ENCODE measurements at regions not wholly inside any gene's neighbourhood (a gene's known extent, or its start where the extent isn't known, plus 50 kb on each side); places are given as distances from the start of the nearest gene placed in this dataset.

DNA sequence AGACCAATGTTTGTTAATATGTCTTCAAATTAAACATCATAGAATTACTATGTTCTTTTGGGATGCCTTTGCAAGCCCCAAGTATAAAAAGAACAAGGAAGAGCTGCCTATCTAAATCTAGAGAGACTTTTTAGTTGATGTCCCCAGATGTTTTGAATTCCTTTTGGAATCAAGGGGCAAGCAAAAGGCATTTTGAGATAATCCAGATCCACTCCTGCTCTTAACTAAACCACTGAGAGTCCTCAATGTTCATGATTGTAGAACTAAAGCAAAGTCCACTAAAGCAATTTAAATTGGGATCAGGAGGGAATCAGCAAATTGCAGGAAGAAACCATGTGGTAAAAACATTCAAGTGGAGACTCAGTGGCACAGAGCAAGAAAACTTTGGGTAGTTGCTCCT lies 558.5 kb upstream of the VRK2 start:
- intact Hi-C loops (cut with micrococcal nuclease) = no loop called here
- no peaks in the 10 kb centered on the region for H4K20me1 ChIP-seq (replicated peaks; ENCODE audit: control insufficient read depth, extremely low read depth, insufficient read depth, low read length)
- H2AFZ ChIP-seq (ENCODE audit: low read depth, low read length) = no peak overlapping the region
- DNase-seq (ENCODE audit: low read depth, low spot score) = no peak
- H3K9me3 ChIP-seq (replicated peaks; ENCODE audit: control insufficient read depth, insufficient read depth, low read length) = no peaks in the 10 kb centered on the region
- CTCF ChIA-PET = interaction anchor here (1.4 to 1.7 kb wide), 2 partner anchors 9 to 34 kb away, joined by 5 to 7 read pairs; no protein-coding TSS in a partner anchor
- no peaks in the 10 kb centered on the region for H3K4me1 ChIP-seq (ENCODE audit: control insufficient read depth, extremely low read depth, insufficient read depth, low read length)
- no peak overlapping the region for H3K4me3 ChIP-seq (replicated peaks in 1 of 3; ENCODE audit: insufficient read depth in 1 of 3, low read depth in 1 of 3, low read length in 3 of 3)
- dilution Hi-C loops (cut with MboI; ENCODE audit: extremely low pct_ligation_motif_present, low sequenced_read_pairs) = no loop called here
- no peaks in the 10 kb centered on the region for H3K36me3 ChIP-seq (ENCODE audit: control insufficient read depth in 2 of 2, extremely low read depth in 1 of 2, insufficient read depth in 2 of 2, low read length in 2 of 2)
- no peak overlapping the region for H3K4me2 ChIP-seq (ENCODE audit: insufficient read depth, low read length)
- no peak overlapping the region for H3K27ac ChIP-seq (ENCODE audit: insufficient read depth, low read depth, low read length)
- POLR2A ChIA-PET = no interaction called here
- BruUV-seq (replicated peaks) = no TSS peak
- no peaks in the 10 kb centered on the region for H3K9me1 ChIP-seq (replicated peaks; ENCODE audit: control insufficient read depth, extremely low read depth, insufficient read depth, low read length)
- TF ChIP-seq, protein P1, sequence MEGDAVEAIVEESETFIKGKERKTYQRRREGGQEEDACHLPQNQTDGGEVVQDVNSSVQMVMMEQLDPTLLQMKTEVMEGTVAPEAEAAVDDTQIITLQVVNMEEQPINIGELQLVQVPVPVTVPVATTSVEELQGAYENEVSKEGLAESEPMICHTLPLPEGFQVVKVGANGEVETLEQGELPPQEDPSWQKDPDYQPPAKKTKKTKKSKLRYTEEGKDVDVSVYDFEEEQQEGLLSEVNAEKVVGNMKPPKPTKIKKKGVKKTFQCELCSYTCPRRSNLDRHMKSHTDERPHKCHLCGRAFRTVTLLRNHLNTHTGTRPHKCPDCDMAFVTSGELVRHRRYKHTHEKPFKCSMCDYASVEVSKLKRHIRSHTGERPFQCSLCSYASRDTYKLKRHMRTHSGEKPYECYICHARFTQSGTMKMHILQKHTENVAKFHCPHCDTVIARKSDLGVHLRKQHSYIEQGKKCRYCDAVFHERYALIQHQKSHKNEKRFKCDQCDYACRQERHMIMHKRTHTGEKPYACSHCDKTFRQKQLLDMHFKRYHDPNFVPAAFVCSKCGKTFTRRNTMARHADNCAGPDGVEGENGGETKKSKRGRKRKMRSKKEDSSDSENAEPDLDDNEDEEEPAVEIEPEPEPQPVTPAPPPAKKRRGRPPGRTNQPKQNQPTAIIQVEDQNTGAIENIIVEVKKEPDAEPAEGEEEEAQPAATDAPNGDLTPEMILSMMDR (IDR thresholded peaks at IDR 0.05; ENCODE audit: extremely low read depth in 1 of 2, insufficient read depth in 1 of 2, low read depth in 1 of 2, low read length in 2 of 2) = no peak
- no peak for TF ChIP-seq MYC (IDR thresholded peaks at IDR 0.05; ENCODE audit: low read depth, low read length)
- no peak for TF ChIP-seq POLR2AphosphoS5 (IDR thresholded peaks at IDR 0.05; ENCODE audit: insufficient read depth, low read depth, low read length)
- no peaks in the 10 kb centered on the region for H3K27me3 ChIP-seq (ENCODE audit: control insufficient read depth in 2 of 2, insufficient read depth in 2 of 2, low read length in 2 of 2)
- no peak overlapping the region for H3K9ac ChIP-seq (replicated peaks; ENCODE audit: extremely low read depth, insufficient read depth, low read length)
- no peak for FAIRE-seq
- H3K79me2 ChIP-seq (ENCODE audit: control insufficient read depth, insufficient read depth, low read length) = no peaks in the 10 kb centered on the region

DNA sequence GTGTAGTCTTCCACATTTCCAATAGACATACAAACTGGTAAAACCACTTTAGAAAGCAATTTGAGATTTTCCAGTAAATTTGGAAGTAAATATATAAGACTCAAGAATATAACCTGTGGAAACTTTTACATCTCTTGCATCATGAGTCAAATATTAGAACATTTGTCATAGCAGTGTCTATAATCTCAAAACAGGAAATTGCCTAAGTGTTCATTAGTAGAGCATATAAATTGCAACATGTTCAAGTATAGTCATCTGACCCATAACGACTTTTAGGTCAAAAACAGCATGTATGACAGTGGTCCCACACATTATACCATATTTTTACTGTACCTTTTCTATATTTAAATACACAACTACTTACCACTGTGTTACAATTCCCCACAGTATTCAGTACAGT lies 555.9 kb upstream of the VRK2 start:
- Histone ChIP-seq H3K27me3 (ENCODE audit: control insufficient read depth in 2 of 2, insufficient read depth in 2 of 2, low read length in 2 of 2) (no peaks in the 10 kb centered on the region), H3K4me3 (replicated peaks in 1 of 3; ENCODE audit: insufficient read depth in 1 of 3, low read depth in 1 of 3, low read length in 3 of 3) (no peak overlapping the region), H3K79me2 (ENCODE audit: control insufficient read depth, insufficient read depth, low read length) (no peaks in the 10 kb centered on the region), H3K4me1 (ENCODE audit: control insufficient read depth, extremely low read depth, insufficient read depth, low read length) (no peaks in the 10 kb centered on the region), H3K4me2 (ENCODE audit: insufficient read depth, low read length) (no peak overlapping the region), H3K36me3 (ENCODE audit: control insufficient read depth in 2 of 2, extremely low read depth in 1 of 2, insufficient read depth in 2 of 2, low read length in 2 of 2) (no peaks in the 10 kb centered on the region), H3K27ac (ENCODE audit: insufficient read depth, low read depth, low read length) (no peak overlapping the region), H3K9me1 (replicated peaks; ENCODE audit: control insufficient read depth, extremely low read depth, insufficient read depth, low read length) (no peaks in the 10 kb centered on the region), H2AFZ (ENCODE audit: low read depth, low read length) (no peak overlapping the region), H3K9me3 (replicated peaks; ENCODE audit: control insufficient read depth, insufficient read depth, low read length) (no peaks in the 10 kb centered on the region), H4K20me1 (replicated peaks; ENCODE audit: control insufficient read depth, extremely low read depth, insufficient read depth, low read length) (no peaks in the 10 kb centered on the region), H3K9ac (replicated peaks; ENCODE audit: extremely low read depth, insufficient read depth, low read length) (no peak overlapping the region)
- FAIRE-seq (no peak), DNase-seq (ENCODE audit: low read depth, low spot score) (no peak)
- no TSS peak for BruUV-seq (replicated peaks)
- ChIA-PET CTCF (no interaction called here), POLR2A (no interaction called here)
- dilution Hi-C loops (cut with MboI; ENCODE audit: extremely low pct_ligation_motif_present, low sequenced_read_pairs) (no loop called here), intact Hi-C loops (cut with micrococcal nuclease) (no loop called here)
- TF ChIP-seq POLR2AphosphoS5 (IDR thresholded peaks at IDR 0.05; ENCODE audit: insufficient read depth, low read depth, low read length) (no peak), GATA2 (IDR thresholded peaks at IDR 0.05; ENCODE audit: insufficient read depth, insufficient read length, low read depth, low read length) (no peak), POLR2A (IDR thresholded peaks at IDR 0.05; ENCODE audit: low read depth, low read length) (no peak), MYC (IDR thresholded peaks at IDR 0.05; ENCODE audit: low read depth, low read length) (no peak), FOS (IDR thresholded peaks at IDR 0.05; ENCODE audit: borderline replicate concordance, insufficient read depth, low read length) (no peak), EZH2 (IDR thresholded peaks at IDR 0.05; ENCODE audit: borderline replicate concordance, low read depth, low read length, severe bottlenecking) (no peak), JUN (IDR thresholded peaks at IDR 0.05; ENCODE audit: borderline replicate concordance, insufficient read depth, insufficient read length, low read depth) (no peak)
- TF ChIP-seq, protein P2, sequence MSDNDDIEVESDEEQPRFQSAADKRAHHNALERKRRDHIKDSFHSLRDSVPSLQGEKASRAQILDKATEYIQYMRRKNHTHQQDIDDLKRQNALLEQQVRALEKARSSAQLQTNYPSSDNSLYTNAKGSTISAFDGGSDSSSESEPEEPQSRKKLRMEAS (IDR thresholded peaks at IDR 0.05; ENCODE audit: insufficient read depth, insufficient read length) = no peak
- TF ChIP-seq, protein P1 (IDR thresholded peaks at IDR 0.05; ENCODE audit: extremely low read depth in 1 of 2, insufficient read depth in 1 of 2, low read depth in 1 of 2, low read length in 2 of 2) = no peak

Measured in endothelial cell of umbilical vein (primary cell).